CD8-positive, alpha-beta memory T cell (primary cell): ENCODE measurements at regions not wholly inside any gene's neighbourhood (a gene's known extent, or its start where the extent isn't known, plus 50 kb on each side); places are given as distances from the start of the nearest gene placed in this dataset.
"Not testable (repeated sequence)": the region's sequence is repeated elsewhere in the genome, so short reads cannot be mapped to it uniquely, and the experiment has no call there.

Experiments
- CTCF ChIA-PET: fragments of 350-600 bp; sonication (Branson Sonifier 250); formaldehyde crosslinking; loops from one replicate; lab custom pipeline; 2021; ENCODE audit warnings: antibody characterized with exemption; lab: Charles Lee
- POLR2A ChIA-PET: fragments of 350-600 bp; sonication (Branson Sonifier 250); formaldehyde crosslinking; loops from one replicate; lab custom pipeline; 2021; ENCODE audit warnings: antibody characterized with exemption; lab: Charles Lee
- DNase-seq, 5 donors: peaks; one replicate each; pipeline versions ENCODE4 v3.0.0 to v3.0.0-alpha.2; 2020 to 2022; ENCODE audit warnings: mixed read lengths in 1 of 5
- H3K27ac ChIP-seq: one replicate; pipeline ENCODE4 v1.7.0; 2013; ENCODE audit warnings: low read depth, mild to moderate bottlenecking, low read length, moderate library complexity
- H3K27me3 ChIP-seq: 2 replicates; pipeline ENCODE4 v1.7.0; 2013; ENCODE audit warnings: low read length, mild to moderate bottlenecking; ENCODE audit not compliant: insufficient read depth, poor library complexity, severe bottlenecking
- H3K36me3 ChIP-seq: 2 replicates; pipeline ENCODE4 v1.7.0; 2013; ENCODE audit warnings: mild to moderate bottlenecking, low read length, moderate library complexity; ENCODE audit not compliant: insufficient read depth
- H3K4me1 ChIP-seq: 2 replicates; pipeline ENCODE4 v1.7.0; 2013; ENCODE audit warnings: mild to moderate bottlenecking, low read length, moderate library complexity; ENCODE audit not compliant: insufficient read depth
- H3K4me3 ChIP-seq: 2 replicates; pipeline ENCODE4 v1.7.0; 2013; ENCODE audit warnings: mild to moderate bottlenecking, low read length
- H3K9me3 ChIP-seq: 2 replicates; pipeline ENCODE4 v1.7.0; 2013; ENCODE audit warnings: mild to moderate bottlenecking, low read length
- H3K27ac Mint-ChIP-seq, 8 donors: one replicate each; pipeline ENCODE4 v1.8.0; 2020 to 2021; ENCODE audit warnings: mixed read lengths in 8 of 8, mild to moderate bottlenecking in 6 of 8, inconsistent platforms in 3 of 8, moderate library complexity in 3 of 8
- H3K27me3 Mint-ChIP-seq, 2 donors: one replicate each; pipeline ENCODE4 v1.8.0; 2020 to 2021; ENCODE audit warnings: mixed read lengths in 2 of 2, mild to moderate bottlenecking in 1 of 2, moderate library complexity in 1 of 2
- H3K36me3 Mint-ChIP-seq, 3 donors: one replicate each; pipeline ENCODE4 v1.8.0; 2020 to 2021; ENCODE audit warnings: mixed read lengths in 3 of 3, inconsistent platforms in 1 of 3, mild to moderate bottlenecking in 1 of 3
- H3K4me1 Mint-ChIP-seq, 3 donors: one replicate each; pipeline ENCODE4 v1.8.0; 2020 to 2021; ENCODE audit warnings: mixed read lengths in 3 of 3, inconsistent platforms in 1 of 3, mild to moderate bottlenecking in 1 of 3
- H3K4me3 Mint-ChIP-seq, 7 donors: one replicate each; pipeline ENCODE4 v1.8.0; 2020 to 2021; ENCODE audit warnings: mixed read lengths in 7 of 7, mild to moderate bottlenecking in 6 of 7, moderate library complexity in 4 of 7, inconsistent platforms in 2 of 7
- H3K9me3 Mint-ChIP-seq, 5 donors: one replicate each; pipeline ENCODE4 v1.8.0; 2020 to 2022; ENCODE audit warnings: mixed read lengths in 5 of 5, mild to moderate bottlenecking in 3 of 5, moderate library complexity in 2 of 5, inconsistent platforms in 1 of 5

- Mint-ChIP-seq H3K9me3 (no peaks in the 10 kb centered on the region), H3K36me3 (no peaks in the 10 kb centered on the region), H3K4me1 (no peaks in the 10 kb centered on the region), H3K27me3 (peaks cover 6 to 7% of the 10 kb centered on the region in 2 donors), H3K4me3 (no peak overlapping the region), H3K27ac (no peak overlapping the region)
- Histone ChIP-seq H3K9me3 (no peaks in the 10 kb centered on the region), H3K27ac (no peak overlapping the region), H3K36me3 (no peaks in the 10 kb centered on the region), H3K4me3 (no peak overlapping the region), H3K27me3 (no peaks in the 10 kb centered on the region), H3K4me1 (no peaks in the 10 kb centered on the region)
- ChIA-PET POLR2A (no interaction called here), CTCF (no interaction called here)
- no peak for DNase-seq
Observed at GRCh38 chr12:131335456-131335855, 375.4 kb upstream of the SFSWAP start.

GRCh38 chr12:131337861-131338260 is 373.0 kb upstream of the SFSWAP start:
- H3K36me3 ChIP-seq, H3K4me3 ChIP-seq, H3K27ac Mint-ChIP-seq, H3K27me3 ChIP-seq, H3K4me1 Mint-ChIP-seq, H3K36me3 Mint-ChIP-seq, H3K4me3 Mint-ChIP-seq, H3K4me1 ChIP-seq, DNase-seq, CTCF ChIA-PET, H3K27ac ChIP-seq, POLR2A ChIA-PET, H3K9me3 Mint-ChIP-seq, H3K27me3 Mint-ChIP-seq, H3K9me3 ChIP-seq: not testable (repeated sequence)

- ChIA-PET POLR2A (no interaction called here), CTCF (no interaction called here)
- Histone ChIP-seq H3K27ac (no peak overlapping the region), H3K27me3 (no peaks in the 10 kb centered on the region), H3K36me3 (no peaks in the 10 kb centered on the region), H3K4me3 (no peak overlapping the region), H3K4me1 (no peaks in the 10 kb centered on the region), H3K9me3 (no peaks in the 10 kb centered on the region)
- H3K27me3 Mint-ChIP-seq: peaks cover 2 to 4% of the 10 kb centered on the region in 2 donors
- H3K4me3 Mint-ChIP-seq: no peak overlapping the region
- H3K9me3 Mint-ChIP-seq: peaks cover 0 to 5% (median 0%) of the 10 kb centered on the region in 5 donors
- no peaks in the 10 kb centered on the region for H3K4me1 Mint-ChIP-seq
- no peak for DNase-seq
- H3K27ac Mint-ChIP-seq: no peak overlapping the region
- H3K36me3 Mint-ChIP-seq: no peaks in the 10 kb centered on the region
Observed at GRCh38 chr12:131340616-131341210, 370.2 kb upstream of the SFSWAP start.

GRCh38 chr12:131341608-131342007 is 369.3 kb upstream of the SFSWAP start:
- H3K27ac ChIP-seq, H3K4me1 Mint-ChIP-seq, H3K9me3 ChIP-seq, H3K36me3 Mint-ChIP-seq, H3K4me1 ChIP-seq, H3K27me3 Mint-ChIP-seq, H3K9me3 Mint-ChIP-seq, H3K4me3 Mint-ChIP-seq, H3K36me3 ChIP-seq, H3K4me3 ChIP-seq, DNase-seq, CTCF ChIA-PET, H3K27me3 ChIP-seq, POLR2A ChIA-PET, H3K27ac Mint-ChIP-seq: not testable (repeated sequence)

- H3K9me3 ChIP-seq, H3K27me3 Mint-ChIP-seq, H3K36me3 Mint-ChIP-seq, H3K36me3 ChIP-seq, H3K27me3 ChIP-seq, H3K9me3 Mint-ChIP-seq, POLR2A ChIA-PET, CTCF ChIA-PET, H3K27ac Mint-ChIP-seq, H3K4me3 ChIP-seq, DNase-seq, H3K27ac ChIP-seq, H3K4me1 ChIP-seq, H3K4me1 Mint-ChIP-seq, H3K4me3 Mint-ChIP-seq: not testable (repeated sequence)
Observed at GRCh38 chr12:131343436-131343835, 367.5 kb upstream of the SFSWAP start.

GRCh38 chr12:131344715-131345520 is 366.0 kb upstream of the SFSWAP start:
- H3K9me3 ChIP-seq, H3K4me1 ChIP-seq, H3K4me3 Mint-ChIP-seq, H3K36me3 Mint-ChIP-seq, H3K4me1 Mint-ChIP-seq, POLR2A ChIA-PET, H3K9me3 Mint-ChIP-seq, H3K36me3 ChIP-seq, DNase-seq, H3K27me3 ChIP-seq, H3K27me3 Mint-ChIP-seq, H3K4me3 ChIP-seq, H3K27ac Mint-ChIP-seq, CTCF ChIA-PET, H3K27ac ChIP-seq: not testable (repeated sequence)

- Mint-ChIP-seq H3K9me3 (peaks cover 0 to 5% (median 0%) of the 10 kb centered on the region in 5 donors), H3K4me1 (no peaks in the 10 kb centered on the region), H3K27ac (no peak overlapping the region), H3K36me3 (no peaks in the 10 kb centered on the region), H3K4me3 (no peak overlapping the region), H3K27me3 (peaks cover 7 to 9% of the 10 kb centered on the region in 2 donors)
- H3K4me1 ChIP-seq: no peaks in the 10 kb centered on the region
- ChIA-PET POLR2A (no interaction called here), CTCF (no interaction called here)
- no peaks in the 10 kb centered on the region for H3K36me3 ChIP-seq
- no peak overlapping the region for H3K27ac ChIP-seq
- no peak for DNase-seq
- no peaks in the 10 kb centered on the region for H3K9me3 ChIP-seq
- no peak overlapping the region for H3K4me3 ChIP-seq
- H3K27me3 ChIP-seq: no peaks in the 10 kb centered on the region
Observed at GRCh38 chr12:131345521-131346436, 365.1 kb upstream of the SFSWAP start.
